Stomach (tissue), 4 donors: ENCODE measurements at regions not wholly inside any gene's neighbourhood (a gene's known extent, or its start where the extent isn't known, plus 50 kb on each side); places are given as distances from the start of the nearest gene placed in this dataset.

ENCODE experiments used
- POLR2A ChIP-seq, 4 donors: fragments of 450-650 bp; IDR thresholded peaks; one replicate each; pipeline ENCODE4 v1.6.1; 2016; ENCODE audit warnings: antibody characterized with exemption in 4 of 4, control low read depth in 2 of 4, mild to moderate bottlenecking in 1 of 4, moderate library complexity in 1 of 4
- POLR2AphosphoS5 ChIP-seq, 3 donors: sonication (generic); formaldehyde crosslinking; IDR thresholded peaks; one replicate each; pipeline ENCODE4 v1.6.1; 2016; ENCODE audit warnings: antibody characterized with exemption in 3 of 3

GRCh38 chr18:29873211-29873610 is 1169.3 kb downstream of the DSC3 start:
- TF ChIP-seq POLR2AphosphoS5 (IDR thresholded peaks at IDR 0.05) (no peak), POLR2A (IDR thresholded peaks at IDR 0.05) (no peak)
